ENCODE measurements at regions not wholly inside any gene's neighbourhood (a gene's known extent, or its start where the extent isn't known, plus 50 kb on each side); places are given as distances from the start of the nearest gene placed in this dataset.
A peak's percentile ranks its signal among the peaks of the same experiment; 100 is the strongest.

- ChIA-PET CTCF (no interaction called here), POLR2A (no interaction called here)
- no peak overlapping the region for H3K4me3 ChIP-seq (ENCODE audit: low read depth, low read length)
- no peak for TF ChIP-seq CTCF (IDR thresholded peaks at IDR 0.05; ENCODE audit: insufficient read depth, low read length, missing control alignments)
- DNase-seq (ENCODE audit: low read depth, low spot score), result no peak
Observed at GRCh38 chr16:54432897-54433229, 146.3 kb upstream of the IRX3 start.

- ChIA-PET POLR2A (interaction anchor here (1.2 kb wide), 1 partner anchor 10 kb away, joined by 4 read pairs; no protein-coding TSS in a partner anchor), CTCF (no interaction called here)
- TF ChIP-seq CTCF (IDR thresholded peaks at IDR 0.05; ENCODE audit: insufficient read depth, low read length, missing control alignments), result no peak
- H3K4me3 ChIP-seq (ENCODE audit: low read depth, low read length), result no peak overlapping the region
- DNase-seq (ENCODE audit: low read depth, low spot score), result no peak
Observed at GRCh38 chr16:54431997-54432896, 145.7 kb upstream of the IRX3 start.

GRCh38 chr16:54431041-54431996 is 144.7 kb upstream of the IRX3 start:
- DNase-seq (ENCODE audit: low read depth, low spot score), result peak; percentile 7
- ChIA-PET POLR2A (interaction anchor here (0.7 to 1.2 kb wide), 3 partner anchors 11 to 499 kb away, joined by 3 to 4 read pairs (median 3); partner anchors contain the start of gene IRX5), CTCF (no interaction called here)
- no peak for TF ChIP-seq CTCF (IDR thresholded peaks at IDR 0.05; ENCODE audit: insufficient read depth, low read length, missing control alignments)
- peak overlapping the region; percentile 27 for H3K4me3 ChIP-seq (ENCODE audit: low read depth, low read length)

- H3K4me3 ChIP-seq (ENCODE audit: low read depth, low read length), result peak overlapping the region; percentile 27
- ChIA-PET CTCF (no interaction called here), POLR2A (interaction anchor here (0.7 to 1.2 kb wide), 3 partner anchors 12 to 500 kb away, joined by 3 to 4 read pairs (median 3); partner anchors contain the start of gene IRX5)
- DNase-seq (ENCODE audit: low read depth, low spot score), result peak; percentile 62
- no peak for TF ChIP-seq CTCF (IDR thresholded peaks at IDR 0.05; ENCODE audit: insufficient read depth, low read length, missing control alignments)
Observed at GRCh38 chr16:54430491-54431030, 144.0 kb upstream of the IRX3 start.

GRCh38 chr16:54429029-54429428 is 142.4 kb upstream of the IRX3 start:
- no peak for TF ChIP-seq CTCF (IDR thresholded peaks at IDR 0.05; ENCODE audit: insufficient read depth, low read length, missing control alignments)
- POLR2A ChIA-PET, result no interaction called here
- H3K4me3 ChIP-seq (ENCODE audit: low read depth, low read length), result no peak overlapping the region
- no peak for DNase-seq (ENCODE audit: low read depth, low spot score)
- CTCF ChIA-PET, result no interaction called here

GRCh38 chr16:54426553-54426849 is 139.9 kb upstream of the IRX3 start:
- ChIA-PET CTCF (no interaction called here), POLR2A (no interaction called here)
- DNase-seq (ENCODE audit: low read depth, low spot score), result no peak
- H3K4me3 ChIP-seq (ENCODE audit: low read depth, low read length), result no peak overlapping the region
- no peak for TF ChIP-seq CTCF (IDR thresholded peaks at IDR 0.05; ENCODE audit: insufficient read depth, low read length, missing control alignments)
